ENCODE measurements at regions not wholly inside any gene's neighbourhood (a gene's known extent, or its start where the extent isn't known, plus 50 kb on each side); places are given as distances from the start of the nearest gene placed in this dataset.
A peak's percentile ranks its signal among the peaks of the same experiment; 100 is the strongest.

DNA sequence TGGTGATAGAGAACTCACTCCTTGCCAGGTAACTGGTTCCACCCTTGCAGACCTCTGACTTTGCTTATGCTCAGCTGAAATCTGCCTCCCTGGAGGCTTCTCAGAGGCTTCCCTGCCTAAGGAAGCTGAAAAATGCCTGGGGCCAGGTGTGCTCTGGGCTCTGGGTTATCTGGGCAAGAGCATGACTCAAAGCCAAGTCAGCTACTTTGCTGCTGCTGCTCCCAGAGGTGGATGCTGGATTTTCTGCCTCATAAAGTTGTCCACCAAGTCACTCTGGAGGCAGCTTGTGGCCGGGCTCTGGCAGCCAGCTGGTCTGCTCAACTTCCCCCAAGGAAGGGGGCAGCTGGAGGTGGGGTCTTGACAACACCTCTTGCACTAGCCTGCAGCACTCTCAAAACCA lies 132.7 kb downstream of the PJA1 start:
- DNase-seq (no peak), ATAC-seq (no peak)
- intact Hi-C loops (cut with micrococcal nuclease) = no loop called here

DNA sequence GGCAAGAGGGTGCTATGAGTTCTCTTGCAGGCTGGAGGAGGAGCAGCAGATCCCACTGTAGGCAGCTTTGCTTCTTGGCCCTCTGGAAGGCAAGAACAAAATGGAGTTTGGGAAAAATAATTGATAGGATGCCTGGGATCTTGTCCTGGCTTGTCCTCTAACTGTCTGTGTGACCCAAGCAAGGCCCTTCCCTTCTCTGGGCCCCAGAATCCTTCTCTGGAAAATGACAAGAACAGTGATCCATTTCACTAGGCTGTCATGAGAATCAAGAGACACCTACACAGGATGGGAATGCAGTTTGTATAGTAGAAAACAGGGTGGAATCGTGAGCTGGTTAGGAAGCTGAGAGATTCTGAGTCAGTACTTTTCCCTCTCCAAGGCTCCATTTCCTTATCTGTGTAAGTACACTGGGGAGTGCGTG lies 133.3 kb downstream of the PJA1 start:
- intact Hi-C loops (cut with micrococcal nuclease) = no loop called here
- DNase-seq (no peak), ATAC-seq (no peak)

- ATAC-seq = no peak
- intact Hi-C loops (cut with micrococcal nuclease) = no loop called here
Measured at GRCh38 chrX:69031181-69031580, 134.1 kb downstream of the PJA1 start.

GRCh38 chrX:69029771-69030170 lies 135.5 kb downstream of the PJA1 start:
- ATAC-seq (no peak), DNase-seq (no peak)
- intact Hi-C loops (cut with micrococcal nuclease) = no loop called here

More at GRCh38 chrX:69031181-69031580, 134.1 kb downstream of the PJA1 start:
- no peak for DNase-seq

GRCh38 chrX:69028761-69029120 lies 136.5 kb downstream of the PJA1 start:
- ATAC-seq (no peak), DNase-seq (no peak)
- intact Hi-C loops (cut with micrococcal nuclease) = no loop called here

DNA sequence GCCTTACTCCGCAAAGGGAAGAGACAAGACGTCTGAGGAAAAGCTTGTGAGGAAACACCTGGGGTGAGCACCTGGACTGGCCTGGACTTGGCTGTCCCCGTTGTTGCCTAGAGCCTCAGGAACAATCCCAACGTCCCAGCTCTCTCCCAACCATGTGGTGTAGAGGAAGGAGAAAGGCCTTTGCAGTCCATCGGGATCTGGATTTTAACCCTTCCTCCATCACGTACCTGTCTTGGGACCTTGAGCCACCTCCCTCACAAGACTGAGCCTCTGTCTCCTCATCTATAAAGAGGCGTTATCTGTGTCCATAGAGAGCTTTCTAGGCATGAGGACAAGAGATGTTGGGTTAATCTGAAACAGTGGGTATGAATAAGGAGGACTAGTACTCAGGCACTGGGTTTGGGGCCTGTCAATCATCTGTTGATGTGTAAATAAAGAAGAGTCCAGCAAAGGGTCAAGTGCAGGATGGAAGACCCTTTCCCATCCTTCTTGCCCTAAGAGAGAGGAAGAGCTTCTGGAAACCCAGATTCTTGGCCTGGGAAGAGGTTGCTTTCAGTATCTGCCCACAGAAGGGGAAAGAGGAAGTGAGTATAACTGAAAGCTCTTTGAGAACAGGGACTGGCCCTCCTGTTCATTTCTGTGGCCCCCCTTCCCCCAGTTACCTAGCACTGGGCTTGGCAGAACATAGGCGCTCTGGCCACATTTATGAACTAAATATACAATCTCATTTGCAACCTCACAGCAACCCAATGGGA lies 137.1 kb downstream of the PJA1 start:
- no peak for ATAC-seq
- intact Hi-C loops (cut with micrococcal nuclease) = no loop called here

GRCh38 chrX:69027181-69028005 lies 137.9 kb downstream of the PJA1 start:
- ATAC-seq = no peak

More for the DNA sequence above, 137.1 kb downstream of the PJA1 start:
- no peak for DNase-seq

GRCh38 chrX:69025802-69026301 lies 139.4 kb downstream of the PJA1 start:
- no peak for ATAC-seq
- intact Hi-C loops (cut with micrococcal nuclease) = no loop called here

More at GRCh38 chrX:69027181-69028005, 137.9 kb downstream of the PJA1 start:
- no peak for DNase-seq
- intact Hi-C loops (cut with micrococcal nuclease) = no loop called here

DNA sequence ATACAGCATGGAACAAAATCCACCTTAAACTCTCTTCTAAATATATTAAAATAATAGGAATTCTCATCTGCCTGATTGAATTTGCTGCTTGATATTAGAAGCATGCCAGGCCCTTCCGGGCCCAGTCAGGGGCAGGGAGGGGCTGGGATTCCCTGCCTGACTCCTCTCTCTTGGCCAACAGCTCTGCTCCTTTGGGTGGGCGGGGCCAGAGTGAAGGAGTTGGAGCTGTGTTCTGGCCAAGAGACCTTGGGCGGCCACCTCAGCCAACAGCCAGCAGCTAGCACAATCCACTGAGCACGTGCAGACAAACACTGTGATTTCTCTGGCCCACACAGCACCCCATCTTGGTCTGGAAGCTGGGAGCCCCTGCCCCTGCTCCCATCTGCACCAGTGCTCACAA lies 140.3 kb downstream of the PJA1 start:
- ATAC-seq = peak; percentile 97
- intact Hi-C loops (cut with micrococcal nuclease) = no loop called here
- DNase-seq = peak; percentile 82

More at GRCh38 chrX:69025802-69026301, 139.4 kb downstream of the PJA1 start:
- no peak for DNase-seq

GRCh38 chrX:69024161-69024736 lies 141.0 kb downstream of the PJA1 start:
- intact Hi-C loops (cut with micrococcal nuclease) = no loop called here
- DNase-seq = peak; percentile 35

GRCh38 chrX:69022430-69022829 lies 142.8 kb downstream of the PJA1 start:
- DNase-seq (no peak), ATAC-seq (no peak)
- intact Hi-C loops (cut with micrococcal nuclease) = no loop called here

More at GRCh38 chrX:69024161-69024736, 141.0 kb downstream of the PJA1 start:
- ATAC-seq = peak; percentile 47

GRCh38 chrX:69021141-69021960 lies 143.9 kb downstream of the PJA1 start:
- DNase-seq = no peak
- no peak for ATAC-seq
- intact Hi-C loops (cut with micrococcal nuclease) = no loop called here

GRCh38 chrX:69020316-69020715 lies 144.9 kb downstream of the PJA1 start:
- ATAC-seq (no peak), DNase-seq (no peak)
- intact Hi-C loops (cut with micrococcal nuclease) = no loop called here

DNA sequence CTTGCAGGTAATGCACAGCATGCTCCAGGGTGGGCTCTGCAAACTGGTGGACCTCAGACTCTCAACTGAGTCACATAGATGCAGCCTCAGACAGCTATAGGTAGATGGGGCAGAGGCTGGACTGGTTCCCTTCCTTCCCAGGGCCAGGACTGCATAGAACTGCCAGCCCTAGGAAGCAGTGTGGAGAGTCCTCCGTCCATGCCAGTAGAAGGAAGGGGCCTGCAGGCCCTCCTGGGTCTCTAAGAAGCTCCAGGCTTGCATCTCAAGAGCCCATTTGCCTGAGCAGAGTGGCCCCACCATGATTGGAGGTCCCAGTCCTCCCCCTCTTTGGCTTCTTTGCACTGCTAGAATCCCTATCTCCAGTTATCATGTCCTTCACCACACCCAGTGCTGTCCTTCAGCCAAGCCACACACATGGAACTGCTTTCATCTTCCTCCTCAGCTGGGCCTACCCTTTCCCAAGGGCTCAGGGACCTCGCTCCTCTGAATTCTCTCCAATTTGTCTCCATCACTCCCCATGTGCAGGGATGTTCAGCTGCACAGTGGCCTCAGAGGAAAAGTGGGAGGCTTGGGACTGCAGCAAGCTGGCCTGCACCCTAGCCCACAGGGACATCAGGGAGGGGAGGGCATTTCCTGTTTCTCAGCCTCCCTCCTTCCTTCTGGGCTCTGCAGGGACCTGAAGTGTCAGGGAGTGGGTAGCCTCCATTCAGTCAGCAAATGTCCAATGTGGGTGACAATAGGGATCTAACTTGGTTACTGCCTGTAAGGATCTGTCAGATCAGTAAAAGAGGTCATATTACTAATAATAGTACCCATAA lies 146.0 kb downstream of the PJA1 start:
- ATAC-seq (peak; percentile 29), DNase-seq (no peak)
- intact Hi-C loops (cut with micrococcal nuclease) = no loop called here

DNA sequence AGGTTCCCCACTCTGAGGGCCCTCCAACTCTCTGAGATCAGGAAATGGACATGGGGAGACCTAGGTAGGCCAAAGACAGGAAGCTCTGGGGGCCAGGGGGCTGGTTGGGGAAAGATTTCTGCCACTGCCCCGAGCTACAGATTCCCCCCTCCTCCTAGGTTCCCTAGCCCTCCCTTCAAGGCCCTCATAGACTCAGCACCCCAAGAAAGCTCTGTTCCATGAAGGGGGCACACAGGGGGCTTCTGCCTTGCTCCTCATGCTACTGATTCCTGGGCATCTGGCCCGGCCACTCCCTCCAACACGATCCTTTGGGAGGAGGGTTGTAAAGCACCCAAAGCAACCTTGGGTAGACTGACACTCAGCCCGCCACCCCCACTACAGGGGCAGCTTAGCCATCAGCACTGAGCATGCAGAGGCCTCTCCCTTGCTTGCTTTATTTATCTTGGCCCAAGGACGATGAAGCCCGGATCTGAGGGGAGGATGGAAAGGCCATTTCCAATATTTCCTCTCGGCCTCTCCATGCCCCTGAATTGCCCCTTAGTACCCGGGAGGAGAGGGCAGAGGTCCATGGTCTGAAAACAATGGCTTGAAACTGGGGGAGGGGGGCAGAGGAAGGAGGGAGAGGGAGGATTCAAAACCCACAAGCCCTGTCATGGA lies 146.7 kb downstream of the PJA1 start:
- intact Hi-C loops (cut with micrococcal nuclease) = no loop called here
- ATAC-seq (peak; percentile 5), DNase-seq (no peak)

- DNase-seq (peak; percentile 50), ATAC-seq (peak; percentile 88)
- intact Hi-C loops (cut with micrococcal nuclease) = no loop called here
Measured at GRCh38 chrX:69016293-69016941, 148.8 kb downstream of the PJA1 start.

- ATAC-seq (peak; percentile 29), DNase-seq (no peak)
- intact Hi-C loops (cut with micrococcal nuclease) = no loop called here
Measured at GRCh38 chrX:69015564-69016292, 149.5 kb downstream of the PJA1 start.
